Epithelial cell of proximal tubule (primary cell): ENCODE measurements at regions not wholly inside any gene's neighbourhood (a gene's known extent, or its start where the extent isn't known, plus 50 kb on each side); places are given as distances from the start of the nearest gene placed in this dataset.

ENCODE experiments used
- DNase-seq: peaks from one replicate; pipeline ENCODE4 v3.0.0-alpha.2; 2011; ENCODE audit warnings: low read depth
- H3K4me3 ChIP-seq: 2 replicates; pipeline ENCODE4 v1.5.1; 2011; ENCODE audit warnings: low read depth, mild to moderate bottlenecking, low read length
- TF ChIP-seq, protein P1 (sequence below): conservative IDR thresholded peaks from 2 replicates; pipeline ENCODE4 v1.5.1; 2012; ENCODE audit warnings: low read depth, mild to moderate bottlenecking, low read length

- no peak overlapping the region for H3K4me3 ChIP-seq
- no peak for DNase-seq
- TF ChIP-seq, protein P1, sequence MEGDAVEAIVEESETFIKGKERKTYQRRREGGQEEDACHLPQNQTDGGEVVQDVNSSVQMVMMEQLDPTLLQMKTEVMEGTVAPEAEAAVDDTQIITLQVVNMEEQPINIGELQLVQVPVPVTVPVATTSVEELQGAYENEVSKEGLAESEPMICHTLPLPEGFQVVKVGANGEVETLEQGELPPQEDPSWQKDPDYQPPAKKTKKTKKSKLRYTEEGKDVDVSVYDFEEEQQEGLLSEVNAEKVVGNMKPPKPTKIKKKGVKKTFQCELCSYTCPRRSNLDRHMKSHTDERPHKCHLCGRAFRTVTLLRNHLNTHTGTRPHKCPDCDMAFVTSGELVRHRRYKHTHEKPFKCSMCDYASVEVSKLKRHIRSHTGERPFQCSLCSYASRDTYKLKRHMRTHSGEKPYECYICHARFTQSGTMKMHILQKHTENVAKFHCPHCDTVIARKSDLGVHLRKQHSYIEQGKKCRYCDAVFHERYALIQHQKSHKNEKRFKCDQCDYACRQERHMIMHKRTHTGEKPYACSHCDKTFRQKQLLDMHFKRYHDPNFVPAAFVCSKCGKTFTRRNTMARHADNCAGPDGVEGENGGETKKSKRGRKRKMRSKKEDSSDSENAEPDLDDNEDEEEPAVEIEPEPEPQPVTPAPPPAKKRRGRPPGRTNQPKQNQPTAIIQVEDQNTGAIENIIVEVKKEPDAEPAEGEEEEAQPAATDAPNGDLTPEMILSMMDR, result no peak
Measured at GRCh38 chr15:58260725-58261267, 122.6 kb downstream of the AQP9 start.

DNA sequence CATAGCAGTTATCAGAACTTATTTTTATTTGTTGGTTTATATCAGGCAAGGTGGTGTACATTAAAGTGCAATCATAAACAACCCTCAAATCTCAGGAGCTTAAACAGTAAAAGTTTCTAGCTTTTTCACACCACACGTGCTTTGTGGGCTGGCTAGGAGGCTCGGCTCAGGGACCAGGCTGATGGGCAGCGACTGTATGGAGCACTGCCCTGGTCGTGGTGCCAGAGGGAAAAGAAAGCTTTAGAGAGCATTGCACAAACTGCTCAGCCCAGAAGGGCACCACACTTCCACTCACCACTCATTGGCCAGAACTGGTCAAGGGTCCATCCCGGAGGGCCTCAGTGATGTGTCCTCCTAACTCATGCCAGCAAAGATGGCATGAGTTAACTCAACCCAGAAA is 123.2 kb downstream of the AQP9 start:
- TF ChIP-seq, protein P1, result no peak
- no peak overlapping the region for H3K4me3 ChIP-seq
- no peak for DNase-seq

DNA sequence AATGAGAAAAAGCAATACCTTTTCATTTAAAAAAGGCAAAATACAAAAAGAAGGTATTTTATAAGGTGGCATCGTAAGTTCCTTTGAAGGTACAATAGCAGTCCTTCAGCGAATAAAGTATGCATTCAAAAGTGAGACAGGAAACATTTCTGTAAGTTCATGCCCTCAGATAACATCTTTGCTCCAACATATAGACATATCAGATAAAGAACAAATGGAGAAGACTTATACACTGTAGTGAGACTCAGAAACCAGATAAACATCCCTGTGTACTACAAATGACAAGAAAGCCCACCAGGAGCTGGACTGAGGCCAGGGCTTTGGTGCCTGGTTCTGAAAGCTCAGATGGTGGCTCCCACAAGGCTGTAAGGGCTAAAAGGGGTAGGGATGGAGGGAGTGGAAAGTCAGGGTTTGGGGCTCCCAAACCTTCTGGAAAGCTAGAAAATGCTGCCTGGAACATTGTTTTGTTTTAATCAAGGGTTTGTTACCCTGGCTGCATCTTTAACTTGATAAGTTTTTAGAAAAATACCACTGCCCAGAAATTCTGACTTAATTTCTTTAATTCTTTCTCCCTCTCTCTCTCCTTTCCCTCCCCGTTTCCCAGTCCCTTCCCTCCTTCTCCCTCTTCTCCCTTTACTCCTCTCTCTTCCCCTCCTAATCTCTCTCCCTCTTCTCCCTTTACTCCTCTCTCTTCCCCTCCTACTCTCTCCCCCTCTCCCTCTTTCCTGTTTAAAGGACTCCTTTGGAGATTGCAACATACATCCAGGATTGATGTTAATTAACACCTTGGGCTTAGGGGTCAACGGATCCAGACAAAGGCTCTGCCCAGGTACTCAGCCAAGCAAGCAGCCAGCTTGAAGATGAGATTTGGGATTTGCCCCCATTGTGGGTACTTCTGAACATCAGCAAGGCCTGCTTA is 126.1 kb downstream of the AQP9 start:
- no peak for DNase-seq
- H3K4me3 ChIP-seq, result no peak overlapping the region

GRCh38 chr15:58267051-58267450 is 128.9 kb downstream of the AQP9 start:
- TF ChIP-seq, protein P1, result no peak
- DNase-seq, result no peak
- no peak overlapping the region for H3K4me3 ChIP-seq

More for the DNA sequence above, 126.1 kb downstream of the AQP9 start:
- TF ChIP-seq, protein P1, result no peak

GRCh38 chr15:58268746-58269267 is 130.6 kb downstream of the AQP9 start:
- no peak overlapping the region for H3K4me3 ChIP-seq
- no peak for DNase-seq
- TF ChIP-seq, protein P1, result no peak

- no peak overlapping the region for H3K4me3 ChIP-seq
- no peak for DNase-seq
- TF ChIP-seq, protein P1, result peak; percentile 93
Measured at GRCh38 chr15:58269455-58270414, 131.6 kb downstream of the AQP9 start.
